Hepatocyte (in vitro differentiated cells): ENCODE measurements at regions not wholly inside any gene's neighbourhood (a gene's known extent, or its start where the extent isn't known, plus 50 kb on each side); places are given as distances from the start of the nearest gene placed in this dataset.

Experiments
- DNase-seq: peaks from one replicate; pipeline ENCODE4 v3.0.0-alpha.2; 2016; ENCODE audit warnings: low spot score
- H2AFZ ChIP-seq: fragments of 200-600 bp; sonication (generic); 2 replicates; pipeline ENCODE4 v1.6.0; 2016; ENCODE audit warnings: antibody characterized with exemption, mild to moderate bottlenecking
- H3K27ac ChIP-seq: fragments of 200-600 bp; sonication (generic); 2 replicates; pipeline ENCODE4 v1.5.1; 2016; ENCODE audit warnings: mild to moderate bottlenecking
- H3K27me3 ChIP-seq: fragments of 200-600 bp; sonication (generic); 2 replicates; pipeline ENCODE4 v1.6.1; 2016
- H3K36me3 ChIP-seq: fragments of 200-600 bp; sonication (generic); replicated peaks from 2 replicates; pipeline ENCODE4 v1.5.1; 2016; ENCODE audit warnings: low read depth; ENCODE audit not compliant: insufficient read depth
- H3K4me1 ChIP-seq: fragments of 200-600 bp; sonication (generic); 2 replicates; pipeline ENCODE4 v1.5.1; 2016; ENCODE audit warnings: mild to moderate bottlenecking, moderate library complexity; ENCODE audit not compliant: insufficient read depth
- H3K4me2 ChIP-seq: fragments of 200-600 bp; sonication (generic); 2 replicates; pipeline ENCODE4 v1.6.0; 2016
- H3K4me3 ChIP-seq: fragments of 200-600 bp; sonication (generic); 2 replicates; pipeline ENCODE4 v1.5.1; 2016; ENCODE audit warnings: mild to moderate bottlenecking
- H3K79me2 ChIP-seq: fragments of 200-600 bp; sonication (generic); 2 replicates; pipeline ENCODE4 v1.6.0; 2017; ENCODE audit warnings: mild to moderate bottlenecking
- H3K9me2 ChIP-seq: fragments of 200-600 bp; sonication (generic); replicated peaks from 2 replicates; pipeline ENCODE4 v1.6.0; 2017; ENCODE audit warnings: mild to moderate bottlenecking; ENCODE audit not compliant: insufficient read depth
- H3K9me3 ChIP-seq: fragments of 200-600 bp; sonication (generic); 2 replicates; pipeline ENCODE4 v1.5.1; 2016; ENCODE audit warnings: low read depth, mild to moderate bottlenecking
- H4K20me1 ChIP-seq: fragments of 200-600 bp; sonication (generic); 2 replicates; pipeline ENCODE4 v1.6.0; 2016; ENCODE audit warnings: mild to moderate bottlenecking; ENCODE audit not compliant: insufficient read depth, poor library complexity, severe bottlenecking
- CTCF ChIP-seq: fragments of 200-600 bp; sonication (generic); IDR thresholded peaks from 2 replicates; pipeline ENCODE4 v1.5.1; 2016; ENCODE audit warnings: antibody characterized with exemption, mild to moderate bottlenecking; ENCODE audit not compliant: poor library complexity
- EZH2 ChIP-seq: fragments of 200-600 bp; sonication (generic); IDR thresholded peaks from 2 replicates; pipeline ENCODE4 v1.6.1; 2016; ENCODE audit warnings: antibody characterized with exemption, mild to moderate bottlenecking, borderline replicate concordance
- EZH2phosphoT487 ChIP-seq: fragments of 200-600 bp; sonication (generic); IDR thresholded peaks from one replicate; pipeline ENCODE4 v1.6.1; 2018; ENCODE audit warnings: antibody characterized with exemption, mild to moderate bottlenecking, low read depth, moderate library complexity; ENCODE audit not compliant: unreplicated experiment, severe bottlenecking
- WGBS: methylation state at CpG from one replicate; pipeline ENCODE4 v1.1.6; 2016; ENCODE audit warnings: low lambda C conversion rate; ENCODE audit errors: missing lambda C conversion rate; 5-methylcytosine and 5-hydroxymethylcytosine counted together

- Histone ChIP-seq H3K79me2 (no peaks in the 10 kb centered on the region), H3K9me3 (no peaks in the 10 kb centered on the region), H3K4me3 (no peak overlapping the region), H3K27ac (no peak overlapping the region), H3K9me2 (no peaks in the 10 kb centered on the region), H3K27me3 (no peaks in the 10 kb centered on the region), H3K4me1 (no peaks in the 10 kb centered on the region), H3K4me2 (no peak overlapping the region), H3K36me3 (no peaks in the 10 kb centered on the region), H2AFZ (no peak overlapping the region), H4K20me1 (no peaks in the 10 kb centered on the region)
- no peak for DNase-seq
- 84% methylated on average over 2 of the region's 2 CpGs for WGBS
- TF ChIP-seq EZH2phosphoT487 (no peak), EZH2 (no peak), CTCF (no peak)
These were observed 219.9 kb upstream of the GLRA1 start for GRCh38 chr5:152144556-152144955.

- WGBS: 85% methylated on average over 9 of the region's 9 CpGs
These were observed 219.4 kb upstream of the GLRA1 start for GRCh38 chr5:152144030-152144429.

GRCh38 chr5:152142840-152143469, 218.3 kb upstream of the GLRA1 start:
- H3K4me2 ChIP-seq: peak overlapping the region; percentile 50

More at GRCh38 chr5:152144030-152144429, 219.4 kb upstream of the GLRA1 start:
- no peaks in the 10 kb centered on the region for H3K4me1 ChIP-seq
- H3K27ac ChIP-seq: no peak overlapping the region
- H3K4me2 ChIP-seq: no peak overlapping the region
- DNase-seq: no peak
- no peaks in the 10 kb centered on the region for H3K9me3 ChIP-seq
- no peaks in the 10 kb centered on the region for H3K9me2 ChIP-seq
- H2AFZ ChIP-seq: no peak overlapping the region
- no peaks in the 10 kb centered on the region for H4K20me1 ChIP-seq
- no peaks in the 10 kb centered on the region for H3K79me2 ChIP-seq
- TF ChIP-seq EZH2 (no peak), CTCF (no peak), EZH2phosphoT487 (no peak)
- H3K36me3 ChIP-seq: no peaks in the 10 kb centered on the region
- H3K27me3 ChIP-seq: no peaks in the 10 kb centered on the region
- H3K4me3 ChIP-seq: no peak overlapping the region

More at GRCh38 chr5:152142840-152143469, 218.3 kb upstream of the GLRA1 start:
- Histone ChIP-seq H2AFZ (no peak overlapping the region), H3K36me3 (no peaks in the 10 kb centered on the region), H3K4me3 (no peak overlapping the region), H3K9me3 (no peaks in the 10 kb centered on the region), H4K20me1 (no peaks in the 10 kb centered on the region), H3K27ac (no peak overlapping the region), H3K27me3 (no peaks in the 10 kb centered on the region), H3K4me1 (no peaks in the 10 kb centered on the region), H3K79me2 (no peaks in the 10 kb centered on the region), H3K9me2 (no peaks in the 10 kb centered on the region)
- DNase-seq: peak; percentile 79
- WGBS: 11% methylated on average over 3 of the region's 3 CpGs
- TF ChIP-seq CTCF: peak; percentile 81
- no peak for TF ChIP-seq EZH2phosphoT487
- TF ChIP-seq EZH2: no peak
